ES-I3 (cell line): ENCODE measurements at regions not wholly inside any gene's neighbourhood (a gene's known extent, or its start where the extent isn't known, plus 50 kb on each side); places are given as distances from the start of the nearest gene placed in this dataset.

ENCODE experiments used
- H3K36me3 ChIP-seq: 2 replicates; pipeline ENCODE4 v1.6.1; 2013; ENCODE audit warnings: mild to moderate bottlenecking, low read length, control low read depth, moderate library complexity; ENCODE audit not compliant: insufficient read depth
- H3K4me1 ChIP-seq: 2 replicates; pipeline ENCODE4 v1.6.1; 2013; ENCODE audit warnings: mild to moderate bottlenecking, control low read depth, low read length; ENCODE audit not compliant: insufficient read depth
- H3K9ac ChIP-seq: 2 replicates; pipeline ENCODE4 v1.6.1; 2013; ENCODE audit warnings: low read depth, mild to moderate bottlenecking, low read length, moderate library complexity
- H3K9me3 ChIP-seq: 2 replicates; pipeline ENCODE4 v1.6.1; 2013; ENCODE audit warnings: mild to moderate bottlenecking, low read length, moderate library complexity; ENCODE audit not compliant: control insufficient read depth, insufficient read depth

DNA sequence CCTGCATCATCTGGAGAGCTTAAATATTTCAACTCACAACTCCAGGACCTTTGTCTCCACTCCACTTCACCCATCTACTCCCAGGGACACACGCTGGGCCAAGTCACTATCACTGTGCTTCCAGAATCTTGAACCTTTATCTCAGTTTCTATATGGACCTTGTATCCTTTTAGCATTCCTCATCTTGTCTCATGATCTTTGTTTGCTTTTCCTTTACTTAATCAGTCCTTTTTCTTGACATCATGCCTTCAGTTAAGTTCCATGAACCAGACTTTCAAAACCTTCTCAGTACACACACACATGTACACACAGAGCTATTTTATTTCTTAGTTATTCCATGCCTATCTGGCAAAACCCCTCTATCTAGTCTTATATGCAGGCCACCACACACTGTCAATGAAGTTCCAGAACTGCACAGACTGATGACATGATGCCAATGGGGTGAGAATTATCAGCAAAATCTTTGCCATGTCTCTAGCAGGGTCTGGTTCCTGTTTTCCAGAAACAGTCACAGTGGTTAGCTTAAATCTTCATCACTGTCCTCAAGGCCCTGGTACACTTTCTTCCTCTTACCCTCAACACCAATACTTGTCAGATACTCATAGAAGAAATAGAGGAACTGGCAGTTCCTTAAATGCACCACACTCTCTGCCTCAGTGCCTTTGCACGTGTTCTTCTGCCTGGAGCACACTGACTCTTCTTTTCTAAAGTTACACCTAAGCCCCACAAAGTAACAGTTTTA is 77.6 kb upstream of the STARD13 start:
- no peaks in the 10 kb centered on the region for H3K9me3 ChIP-seq
- no peaks in the 10 kb centered on the region for H3K36me3 ChIP-seq
- no peak overlapping the region for H3K9ac ChIP-seq
- no peaks in the 10 kb centered on the region for H3K4me1 ChIP-seq

DNA sequence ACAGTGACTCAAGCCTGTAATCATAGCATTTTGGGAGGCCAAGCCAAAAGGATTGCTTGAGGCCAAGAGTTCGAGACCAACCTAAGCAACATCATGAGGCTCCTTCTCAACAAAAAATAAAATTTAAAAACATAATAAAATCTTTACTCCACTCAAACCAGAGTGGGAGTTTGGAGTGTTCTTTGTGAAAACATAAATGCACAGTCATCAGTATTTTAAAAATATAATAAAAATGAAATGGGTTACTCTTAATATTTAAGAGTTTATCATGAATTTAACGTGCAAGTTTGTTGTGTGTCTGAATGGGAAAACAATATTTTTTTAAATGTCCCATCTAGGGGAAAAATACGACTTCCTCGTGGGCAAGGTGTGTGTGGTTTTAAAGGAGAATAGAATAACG is 78.6 kb upstream of the STARD13 start:
- H3K9ac ChIP-seq: no peak overlapping the region
- H3K9me3 ChIP-seq: no peaks in the 10 kb centered on the region
- no peaks in the 10 kb centered on the region for H3K36me3 ChIP-seq
- no peaks in the 10 kb centered on the region for H3K4me1 ChIP-seq

- H3K4me1 ChIP-seq: no peaks in the 10 kb centered on the region
- H3K36me3 ChIP-seq: no peaks in the 10 kb centered on the region
- H3K9ac ChIP-seq: no peak overlapping the region
- H3K9me3 ChIP-seq: no peaks in the 10 kb centered on the region
Measured at GRCh38 chr13:33366469-33367062, 81.0 kb upstream of the STARD13 start.

GRCh38 chr13:33367171-33367895 is 81.8 kb upstream of the STARD13 start:
- Histone ChIP-seq H3K9ac (no peak overlapping the region), H3K36me3 (no peaks in the 10 kb centered on the region), H3K9me3 (no peaks in the 10 kb centered on the region)

DNA sequence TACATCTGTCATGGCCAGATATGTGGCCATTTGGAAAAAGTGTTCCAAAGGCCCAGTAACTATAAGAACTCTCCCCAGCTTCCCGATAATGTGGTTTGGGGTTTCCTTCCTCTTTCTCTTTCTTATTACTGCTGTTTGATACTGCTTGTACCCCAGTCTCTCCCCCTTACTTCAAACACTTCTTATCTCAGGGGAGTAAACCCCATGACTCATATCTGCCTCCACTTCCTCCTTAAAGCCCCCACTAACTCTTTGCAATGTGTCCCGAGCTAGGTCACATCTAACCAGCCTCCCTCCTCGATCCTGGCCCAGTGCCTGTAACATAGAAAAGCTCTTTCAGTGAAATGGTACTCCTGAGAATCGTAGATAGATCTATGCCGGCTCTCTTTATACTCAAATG is 82.4 kb upstream of the STARD13 start:
- Histone ChIP-seq H3K9me3 (no peaks in the 10 kb centered on the region), H3K4me1 (no peaks in the 10 kb centered on the region), H3K36me3 (no peaks in the 10 kb centered on the region), H3K9ac (no peak overlapping the region)

More at GRCh38 chr13:33367171-33367895, 81.8 kb upstream of the STARD13 start:
- H3K4me1 ChIP-seq: no peaks in the 10 kb centered on the region

DNA sequence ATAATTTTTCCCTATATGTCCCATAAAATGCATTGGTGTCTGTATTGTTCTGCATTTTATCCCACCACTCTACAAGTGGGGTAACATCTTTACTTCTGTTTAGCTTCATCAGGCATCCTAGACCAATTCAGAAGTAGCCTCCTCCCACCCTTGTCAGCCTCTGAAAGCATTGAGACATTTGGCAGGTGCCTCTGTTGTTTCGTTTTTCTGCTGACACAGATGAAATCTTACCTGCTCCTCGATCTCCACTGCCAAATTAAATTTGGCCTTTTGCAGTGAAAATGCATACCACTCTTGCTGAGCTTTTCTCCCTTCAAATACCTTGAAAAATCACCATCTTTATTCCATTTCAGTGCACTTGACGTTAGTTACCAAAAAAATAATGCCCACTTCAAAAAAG is 83.5 kb upstream of the STARD13 start:
- no peaks in the 10 kb centered on the region for H3K36me3 ChIP-seq
- no peaks in the 10 kb centered on the region for H3K9me3 ChIP-seq
- no peak overlapping the region for H3K9ac ChIP-seq
- H3K4me1 ChIP-seq: no peaks in the 10 kb centered on the region

- Histone ChIP-seq H3K9me3 (no peaks in the 10 kb centered on the region), H3K4me1 (no peaks in the 10 kb centered on the region), H3K9ac (no peak overlapping the region), H3K36me3 (no peaks in the 10 kb centered on the region)
Measured at GRCh38 chr13:33372251-33372919, 86.8 kb upstream of the STARD13 start.

GRCh38 chr13:33373624-33374023 is 88.1 kb upstream of the STARD13 start:
- Histone ChIP-seq H3K4me1 (no peaks in the 10 kb centered on the region), H3K9ac (no peak overlapping the region), H3K36me3 (no peaks in the 10 kb centered on the region), H3K9me3 (no peaks in the 10 kb centered on the region)

GRCh38 chr13:33375421-33375820 is 89.9 kb upstream of the STARD13 start:
- Histone ChIP-seq H3K9ac (no peak overlapping the region), H3K9me3 (no peaks in the 10 kb centered on the region), H3K36me3 (no peaks in the 10 kb centered on the region), H3K4me1 (peaks cover 5% of the 10 kb centered on the region; the same call in 1 of the 2 replicates)

DNA sequence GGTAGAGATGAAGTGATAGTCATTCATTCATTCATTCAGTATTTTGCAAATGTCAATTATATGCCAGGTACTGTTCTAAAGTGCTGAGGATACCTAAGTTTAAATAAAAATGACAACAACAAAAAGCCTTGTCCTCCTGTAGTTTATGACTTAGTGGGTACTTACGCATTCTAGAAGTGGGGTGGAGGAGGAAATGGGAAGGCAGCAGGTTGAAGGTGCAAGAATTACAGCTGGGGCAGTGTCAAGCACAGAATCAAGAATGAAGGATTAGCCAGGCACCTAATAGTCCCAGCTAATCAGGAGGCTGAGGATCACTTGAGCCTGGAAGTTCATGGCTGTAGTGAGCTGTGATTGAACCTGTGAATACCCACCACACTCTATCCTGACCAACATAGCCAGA is 90.7 kb upstream of the STARD13 start:
- H3K9me3 ChIP-seq: no peaks in the 10 kb centered on the region
- no peaks in the 10 kb centered on the region for H3K36me3 ChIP-seq
- no peak overlapping the region for H3K9ac ChIP-seq
- H3K4me1 ChIP-seq: peaks cover 8% of the 10 kb centered on the region; the same call in 1 of the 2 replicates

DNA sequence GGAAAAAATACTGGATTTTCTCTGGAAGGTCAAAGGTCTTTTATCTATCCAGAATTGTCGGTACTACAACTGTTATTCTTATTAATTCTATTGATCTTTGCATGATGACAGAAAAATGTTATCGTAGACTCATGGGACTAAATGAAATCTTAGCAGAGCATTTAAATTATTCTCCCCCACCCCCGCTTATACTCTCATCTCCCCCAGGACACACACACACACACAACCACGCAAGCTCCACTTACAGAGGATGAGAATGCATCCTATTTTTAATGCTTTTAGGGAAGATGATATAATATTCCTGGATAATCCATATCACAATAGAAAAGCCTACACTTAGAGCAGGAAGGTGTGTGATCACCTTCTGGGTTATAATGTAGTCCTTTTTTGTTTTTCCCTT is 91.9 kb upstream of the STARD13 start:
- H3K9me3 ChIP-seq: no peaks in the 10 kb centered on the region
- H3K4me1 ChIP-seq: peaks cover 8% of the 10 kb centered on the region; the same call in 1 of the 2 replicates
- H3K36me3 ChIP-seq: no peaks in the 10 kb centered on the region
- H3K9ac ChIP-seq: no peak overlapping the region

DNA sequence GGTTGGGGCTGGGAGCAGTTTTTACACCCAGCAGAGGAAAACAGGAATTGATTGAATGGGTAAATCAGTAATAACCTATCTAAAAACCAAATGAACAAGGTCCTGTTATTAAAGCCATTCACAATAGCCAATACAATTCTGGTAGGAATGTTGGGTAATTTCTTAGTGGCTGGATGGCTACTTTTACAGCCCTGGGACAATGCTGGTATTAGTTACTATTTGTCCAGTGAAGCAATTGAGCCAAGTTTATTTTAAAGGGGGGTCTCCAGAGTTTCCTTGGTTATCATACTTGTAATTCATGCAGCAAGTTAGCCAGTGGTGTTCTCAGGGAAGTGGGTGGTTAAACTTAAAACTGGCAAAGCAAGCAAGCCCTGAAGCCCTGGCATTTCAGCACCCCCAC is 92.3 kb upstream of the STARD13 start:
- H3K9ac ChIP-seq: no peak overlapping the region
- no peaks in the 10 kb centered on the region for H3K9me3 ChIP-seq
- H3K4me1 ChIP-seq: peaks cover 8% of the 10 kb centered on the region; the same call in 1 of the 2 replicates
- no peaks in the 10 kb centered on the region for H3K36me3 ChIP-seq

DNA sequence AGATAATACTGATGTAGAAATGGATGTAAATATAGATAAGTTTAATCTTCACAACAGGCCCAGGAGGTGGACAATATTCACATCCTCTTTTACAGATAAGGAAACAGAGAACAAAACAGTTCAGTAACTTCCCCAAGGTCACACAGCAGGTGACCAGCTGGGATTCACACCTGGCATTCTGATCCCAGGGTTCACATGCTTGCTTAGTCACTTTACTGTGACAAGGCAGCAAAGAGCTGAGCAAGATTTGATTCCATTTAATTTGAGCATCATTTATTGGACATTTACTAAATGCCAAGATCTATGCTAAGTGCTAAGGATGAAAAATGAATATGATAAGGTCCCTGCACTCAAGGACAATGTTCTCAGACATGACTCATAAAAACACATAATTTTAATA is 94.1 kb upstream of the STARD13 start:
- H3K9ac ChIP-seq: no peak overlapping the region
- H3K9me3 ChIP-seq: no peaks in the 10 kb centered on the region
- no peaks in the 10 kb centered on the region for H3K36me3 ChIP-seq
- H3K4me1 ChIP-seq: peaks cover 13% of the 10 kb centered on the region; the same call in 1 of the 2 replicates

GRCh38 chr13:33380487-33381079 is 95.0 kb upstream of the STARD13 start:
- Histone ChIP-seq H3K9ac (no peak overlapping the region), H3K9me3 (no peaks in the 10 kb centered on the region), H3K4me1 (peaks cover 13% of the 10 kb centered on the region; the same call in 1 of the 2 replicates), H3K36me3 (no peaks in the 10 kb centered on the region)
